ENCODE measurements at regions not wholly inside any gene's neighbourhood (a gene's known extent, or its start where the extent isn't known, plus 50 kb on each side); places are given as distances from the start of the nearest gene placed in this dataset.

- TF ChIP-seq POLR2A (IDR thresholded peaks at IDR 0.05) (no peak), CTCF (IDR thresholded peaks at IDR 0.05) (no peak)
Measured at GRCh38 chr13:32828711-32829110, 187.5 kb upstream of the KL start.
